OCI-LY3 (cell line): ENCODE measurements at regions not wholly inside any gene's neighbourhood (a gene's known extent, or its start where the extent isn't known, plus 50 kb on each side); places are given as distances from the start of the nearest gene placed in this dataset.
"Not testable (repeated sequence)": the region's sequence is repeated elsewhere in the genome, so short reads cannot be mapped to it uniquely, and the experiment has no call there.

Source experiments
- CTCF ChIP-seq: fragments of 200-600, 300-600 bp; sonication (generic); IDR thresholded peaks from 2 replicates; pipeline ENCODE4 v1.5.1; 2014; ENCODE audit warnings: antibody characterized with exemption, low read length, low read depth
- EZH2phosphoT487 ChIP-seq: fragments of 200-600 bp; shearing (Covaris generic); IDR thresholded peaks from 2 replicates; pipeline ENCODE4 v1.6.1; 2018; ENCODE audit warnings: antibody characterized with exemption, mixed run types, low read depth

GRCh38 chr17:45622295-45622694, 131.8 kb upstream of the PLEKHM1 start:
- not testable (repeated sequence) for TF ChIP-seq CTCF, EZH2phosphoT487
